Natural killer cell (primary cell): ENCODE measurements at regions not wholly inside any gene's neighbourhood (a gene's known extent, or its start where the extent isn't known, plus 50 kb on each side); places are given as distances from the start of the nearest gene placed in this dataset.

Experiments
- ATAC-seq, 3 donors: fragments of 150-1000 bp in 2 of 3; fragments of 200-7000 bp in 1 of 3; cut with Tn5 transposase; 1 replicate in 1 of 3; 2 replicates in 2 of 3; pipeline ENCODE4 v1.10.0; 2021; ENCODE audit warnings: mild to moderate bottlenecking in 2 of 3, moderate library complexity in 2 of 3
- DNase-seq, 2 donors: peaks; one replicate each; pipeline versions ENCODE4 v3.0.0 to v3.0.0-alpha.2; 2013 to 2021; ENCODE audit warnings: mixed read lengths in 1 of 2
- H3K27ac ChIP-seq: one replicate; pipeline ENCODE4 v1.5.1; 2013; ENCODE audit warnings: mild to moderate bottlenecking, low read length
- H3K27me3 ChIP-seq: one replicate; pipeline ENCODE4 v1.6.1; 2013; ENCODE audit warnings: low read length; ENCODE audit not compliant: control insufficient read depth, insufficient read depth
- H3K36me3 ChIP-seq: one replicate; pipeline ENCODE4 v1.6.1; 2013; ENCODE audit warnings: low read length; ENCODE audit not compliant: control insufficient read depth, insufficient read depth
- H3K4me1 ChIP-seq: one replicate; pipeline ENCODE4 v1.6.1; 2013; ENCODE audit warnings: low read length; ENCODE audit not compliant: control insufficient read depth, insufficient read depth
- H3K4me3 ChIP-seq: one replicate; pipeline ENCODE4 v1.5.1; 2013; ENCODE audit warnings: low read length
- H3K9me3 ChIP-seq: one replicate; pipeline ENCODE4 v1.6.1; 2013; ENCODE audit warnings: low read length; ENCODE audit not compliant: control insufficient read depth, insufficient read depth
- H3K27ac Mint-ChIP-seq, 2 donors: one replicate each; pipeline ENCODE4 v1.8.0; 2022; ENCODE audit warnings: mild to moderate bottlenecking in 2 of 2, mixed read lengths in 2 of 2, moderate library complexity in 1 of 2
- H3K27me3 Mint-ChIP-seq, 2 donors: one replicate each; pipeline ENCODE4 v1.8.0; 2022; ENCODE audit warnings: low read depth in 2 of 2, mixed read lengths in 2 of 2
- H3K36me3 Mint-ChIP-seq: one replicate; pipeline ENCODE4 v1.8.0; 2022; ENCODE audit warnings: mixed read lengths
- H3K4me1 Mint-ChIP-seq, 2 donors: one replicate each; pipeline ENCODE4 v1.8.0; 2022; ENCODE audit warnings: mixed read lengths in 2 of 2
- H3K4me3 Mint-ChIP-seq: one replicate; pipeline ENCODE4 v1.8.0; 2022; ENCODE audit warnings: mild to moderate bottlenecking, moderate library complexity, mixed read lengths
- H3K9me3 Mint-ChIP-seq, 2 donors: one replicate each; pipeline ENCODE4 v1.8.0; 2022; ENCODE audit warnings: mixed read lengths in 2 of 2
- WGBS: methylation state at CpG from one replicate; pipeline ENCODE4 v1.1.7; 2013; ENCODE audit warnings: missing lambda C conversion rate; ENCODE audit not compliant: insufficient coverage; 5-methylcytosine and 5-hydroxymethylcytosine counted together
- intact Hi-C: fragments of 100-400 bp; cut with micrococcal nuclease; formaldehyde crosslinking; loops from one replicate; pipeline ENCODE4 v1.14.2; 2022
- TF ChIP-seq, protein P1 (sequence below): fragments of 200-600 bp; IDR thresholded peaks from one replicate; pipeline ENCODE4 v1.8.0; 2022; ENCODE audit warnings: antibody characterized with exemption

DNA sequence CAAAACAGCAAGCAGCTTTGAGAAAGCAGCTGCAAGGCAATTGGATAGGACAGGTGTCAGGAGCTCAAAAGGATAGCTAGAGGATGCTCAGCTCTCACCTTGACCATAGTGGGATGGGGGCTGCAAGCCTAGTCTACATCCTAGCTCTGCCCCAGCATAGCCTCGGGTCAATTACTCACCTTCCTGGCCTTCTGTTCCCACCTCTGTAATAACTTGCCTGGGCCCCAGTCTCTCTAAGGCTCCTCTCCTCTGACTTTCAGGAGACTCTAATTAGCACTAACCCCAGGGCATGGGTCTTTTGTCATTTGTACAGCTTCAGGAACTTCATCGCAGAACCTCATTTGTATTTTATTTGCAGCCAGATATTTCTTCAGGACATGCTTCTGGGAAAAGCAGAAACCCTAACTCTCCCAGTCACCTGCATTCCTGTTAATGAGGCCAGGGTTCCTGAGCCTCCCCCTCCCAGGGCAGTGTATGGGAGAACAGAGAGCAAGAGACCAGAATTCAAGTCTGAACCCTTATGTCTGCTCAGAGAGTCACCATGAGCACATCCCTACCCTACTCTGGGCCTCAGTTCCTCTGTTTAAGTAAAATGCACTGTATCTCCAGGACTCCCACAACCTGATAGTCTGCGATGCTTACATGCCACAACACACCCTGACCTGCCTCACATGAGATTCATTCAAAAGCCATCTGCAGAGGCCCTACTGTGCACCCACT lies 108.1 kb downstream of the MATN1 start:
- 88% methylated on average over 3 of the region's 3 CpGs for WGBS
- ATAC-seq: no peak
- H3K4me1 Mint-ChIP-seq: no peaks in the 10 kb centered on the region

GRCh38 chr1:30613188-30613587 lies 110.2 kb downstream of the MATN1 start:
- no peak overlapping the region for H3K27ac ChIP-seq
- ATAC-seq (no peak), DNase-seq (no peak)
- TF ChIP-seq, protein P1, sequence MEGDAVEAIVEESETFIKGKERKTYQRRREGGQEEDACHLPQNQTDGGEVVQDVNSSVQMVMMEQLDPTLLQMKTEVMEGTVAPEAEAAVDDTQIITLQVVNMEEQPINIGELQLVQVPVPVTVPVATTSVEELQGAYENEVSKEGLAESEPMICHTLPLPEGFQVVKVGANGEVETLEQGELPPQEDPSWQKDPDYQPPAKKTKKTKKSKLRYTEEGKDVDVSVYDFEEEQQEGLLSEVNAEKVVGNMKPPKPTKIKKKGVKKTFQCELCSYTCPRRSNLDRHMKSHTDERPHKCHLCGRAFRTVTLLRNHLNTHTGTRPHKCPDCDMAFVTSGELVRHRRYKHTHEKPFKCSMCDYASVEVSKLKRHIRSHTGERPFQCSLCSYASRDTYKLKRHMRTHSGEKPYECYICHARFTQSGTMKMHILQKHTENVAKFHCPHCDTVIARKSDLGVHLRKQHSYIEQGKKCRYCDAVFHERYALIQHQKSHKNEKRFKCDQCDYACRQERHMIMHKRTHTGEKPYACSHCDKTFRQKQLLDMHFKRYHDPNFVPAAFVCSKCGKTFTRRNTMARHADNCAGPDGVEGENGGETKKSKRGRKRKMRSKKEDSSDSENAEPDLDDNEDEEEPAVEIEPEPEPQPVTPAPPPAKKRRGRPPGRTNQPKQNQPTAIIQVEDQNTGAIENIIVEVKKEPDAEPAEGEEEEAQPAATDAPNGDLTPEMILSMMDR: no peak
- intact Hi-C loops: no loop called here
- H3K9me3 ChIP-seq: no peaks in the 10 kb centered on the region
- Mint-ChIP-seq H3K27me3 (peaks cover 10 to 31% of the 10 kb centered on the region in 2 donors), H3K4me1 (no peaks in the 10 kb centered on the region), H3K36me3 (no peaks in the 10 kb centered on the region), H3K9me3 (no peaks in the 10 kb centered on the region), H3K27ac (no peak overlapping the region), H3K4me3 (no peak overlapping the region)
- H3K4me1 ChIP-seq: no peaks in the 10 kb centered on the region
- no peaks in the 10 kb centered on the region for H3K27me3 ChIP-seq
- H3K36me3 ChIP-seq: no peaks in the 10 kb centered on the region
- no peak overlapping the region for H3K4me3 ChIP-seq
- WGBS: 69% methylated on average over 1 of the region's 1 CpG

More for the DNA sequence above, 108.1 kb downstream of the MATN1 start:
- H3K27ac Mint-ChIP-seq: no peak overlapping the region
- H3K36me3 Mint-ChIP-seq: no peaks in the 10 kb centered on the region
- no peaks in the 10 kb centered on the region for H3K9me3 ChIP-seq
- no peak for DNase-seq
- H3K9me3 Mint-ChIP-seq: no peaks in the 10 kb centered on the region
- intact Hi-C loops: no loop called here
- TF ChIP-seq, protein P1: no peak
- no peak overlapping the region for H3K27ac ChIP-seq
- no peaks in the 10 kb centered on the region for H3K27me3 ChIP-seq
- H3K27me3 Mint-ChIP-seq: peaks cover 4 to 29% of the 10 kb centered on the region in 2 donors
- H3K36me3 ChIP-seq: no peaks in the 10 kb centered on the region
- no peaks in the 10 kb centered on the region for H3K4me1 ChIP-seq
- no peak overlapping the region for H3K4me3 ChIP-seq
- no peak overlapping the region for H3K4me3 Mint-ChIP-seq

GRCh38 chr1:30612536-30613065 lies 110.8 kb downstream of the MATN1 start:
- H3K36me3 Mint-ChIP-seq: no peaks in the 10 kb centered on the region
- TF ChIP-seq, protein P1: no peak
- H3K27me3 Mint-ChIP-seq: peaks cover 10 to 37% of the 10 kb centered on the region in 2 donors
- H3K9me3 Mint-ChIP-seq: no peaks in the 10 kb centered on the region
- H3K27ac ChIP-seq: no peak overlapping the region
- H3K4me1 Mint-ChIP-seq: no peaks in the 10 kb centered on the region
- intact Hi-C loops: no loop called here
- no peaks in the 10 kb centered on the region for H3K27me3 ChIP-seq
- H3K4me1 ChIP-seq: no peaks in the 10 kb centered on the region
- no peak overlapping the region for H3K27ac Mint-ChIP-seq
- H3K4me3 ChIP-seq: no peak overlapping the region
- no peaks in the 10 kb centered on the region for H3K9me3 ChIP-seq
- WGBS: 82% methylated on average over 1 of the region's 1 CpG
- no peak overlapping the region for H3K4me3 Mint-ChIP-seq
- ATAC-seq: no peak
- DNase-seq: no peak
- H3K36me3 ChIP-seq: no peaks in the 10 kb centered on the region
